WTC11 (cell line): ENCODE measurements at regions not wholly inside any gene's neighbourhood (a gene's known extent, or its start where the extent isn't known, plus 50 kb on each side); places are given as distances from the start of the nearest gene placed in this dataset.

Experiments used
- ATAC-seq: fragments of 200-7000 bp; cut with Tn5 transposase; 2 replicates; pipeline ENCODE4 v1.10.0; 2021; ENCODE audit warnings: mild to moderate bottlenecking, moderate library complexity
- CTCF ChIA-PET: fragments of 300-600 bp; sonication (Branson Sonifier 250); formaldehyde crosslinking; loops from one replicate; lab custom pipeline; 2021; ENCODE audit warnings: antibody characterized with exemption; lab: Charles Lee
- POLR2A ChIA-PET: fragments of 350-600 bp; sonication (Branson Sonifier 250); formaldehyde crosslinking; loops from one replicate; lab custom pipeline; 2021; ENCODE audit warnings: antibody characterized with exemption; lab: Charles Lee
- DNase-seq: peaks from one replicate; pipeline ENCODE4 v3.0.0; 2021; ENCODE audit warnings: low spot score
- H3K27ac Mint-ChIP-seq: 2 replicates; pipeline ENCODE4 v1.8.0; 2021; ENCODE audit warnings: mixed read lengths
- H3K27me3 Mint-ChIP-seq: 2 replicates; pipeline ENCODE4 v1.8.0; 2021; ENCODE audit warnings: low read depth, mild to moderate bottlenecking, moderate library complexity, mixed read lengths
- H3K36me3 Mint-ChIP-seq: 2 replicates; pipeline ENCODE4 v1.8.0; 2021; ENCODE audit warnings: mixed read lengths
- H3K4me1 Mint-ChIP-seq: 2 replicates; pipeline ENCODE4 v1.8.0; 2022; ENCODE audit warnings: mixed read lengths
- H3K4me3 Mint-ChIP-seq: 2 replicates; pipeline ENCODE4 v1.8.0; 2021; ENCODE audit warnings: mild to moderate bottlenecking, moderate library complexity, mixed read lengths
- H3K9me3 Mint-ChIP-seq: 2 replicates; pipeline ENCODE4 v1.8.0; 2021; ENCODE audit warnings: mixed read lengths
- ELF4 ChIP-seq: sonication (generic); formaldehyde crosslinking; IDR thresholded peaks from 2 replicates; pipeline ENCODE4 v1.8.1; 2022; ENCODE audit warnings: low read depth, mild to moderate bottlenecking, moderate library complexity, missing genetic modification reagents
- GTF2I ChIP-seq: fragments of 250-450 bp; sonication (Bioruptor Pico); conservative IDR thresholded peaks from 2 replicates; pipeline ENCODE4 v1.4.0; 2021; ENCODE audit warnings: mild to moderate bottlenecking
- JUN ChIP-seq: sonication (generic); formaldehyde crosslinking; IDR thresholded peaks from 2 replicates; pipeline ENCODE4 v1.8.0; 2023; ENCODE audit warnings: mild to moderate bottlenecking, missing genetic modification reagents
- MXD4 ChIP-seq: fragments of 250-450 bp; sonication (Bioruptor Pico); IDR thresholded peaks from 2 replicates; pipeline ENCODE4 v1.8.0; 2021; ENCODE audit warnings: mild to moderate bottlenecking, moderate library complexity, borderline replicate concordance
- NFYB ChIP-seq: sonication (generic); formaldehyde crosslinking; conservative IDR thresholded peaks from 2 replicates; pipeline ENCODE4 v1.8.0; 2022; ENCODE audit warnings: low read depth, missing genetic modification reagents
- SMAD4 ChIP-seq: sonication (generic); formaldehyde crosslinking; IDR thresholded peaks from 2 replicates; pipeline ENCODE4 v1.8.0; 2022; ENCODE audit warnings: mild to moderate bottlenecking, missing genetic modification reagents
- ZNF396 ChIP-seq: fragments of 250-450 bp; sonication (Bioruptor Pico); IDR thresholded peaks from 2 replicates; pipeline ENCODE4 v1.8.0; 2021; ENCODE audit warnings: mild to moderate bottlenecking, moderate library complexity, borderline replicate concordance
- TF ChIP-seq, protein P1 (sequence below): sonication (generic); formaldehyde crosslinking; IDR thresholded peaks from 2 replicates; pipeline ENCODE4 v1.8.0; 2022; ENCODE audit warnings: mild to moderate bottlenecking, missing genetic modification reagents
- TF ChIP-seq, protein P2 (sequence below): sonication (generic); formaldehyde crosslinking; IDR thresholded peaks from 2 replicates; pipeline ENCODE4 v1.8.0; 2023; ENCODE audit warnings: missing genetic modification reagents
- TF ChIP-seq, protein P3 (sequence below): fragments of 250-450 bp; sonication (Bioruptor Pico); IDR thresholded peaks from 2 replicates; pipeline ENCODE4 v2.1.2; 2022; ENCODE audit warnings: mild to moderate bottlenecking, moderate library complexity
- TF ChIP-seq, protein P4 (sequence below): sonication (generic); formaldehyde crosslinking; IDR thresholded peaks from 2 replicates; pipeline ENCODE4 v1.8.0; 2023; ENCODE audit warnings: mild to moderate bottlenecking, missing genetic modification reagents
- TF ChIP-seq, protein P5 (sequence below): sonication (generic); formaldehyde crosslinking; IDR thresholded peaks from 2 replicates; pipeline ENCODE4 v1.8.1; 2022; ENCODE audit warnings: mild to moderate bottlenecking, missing genetic modification reagents, moderate library complexity, borderline replicate concordance
- TF ChIP-seq, protein P6 (sequence below): fragments of 250-450 bp; sonication (Bioruptor Pico); IDR thresholded peaks from 2 replicates; pipeline ENCODE4 v1.9.0; 2021; ENCODE audit warnings: mild to moderate bottlenecking

DNA sequence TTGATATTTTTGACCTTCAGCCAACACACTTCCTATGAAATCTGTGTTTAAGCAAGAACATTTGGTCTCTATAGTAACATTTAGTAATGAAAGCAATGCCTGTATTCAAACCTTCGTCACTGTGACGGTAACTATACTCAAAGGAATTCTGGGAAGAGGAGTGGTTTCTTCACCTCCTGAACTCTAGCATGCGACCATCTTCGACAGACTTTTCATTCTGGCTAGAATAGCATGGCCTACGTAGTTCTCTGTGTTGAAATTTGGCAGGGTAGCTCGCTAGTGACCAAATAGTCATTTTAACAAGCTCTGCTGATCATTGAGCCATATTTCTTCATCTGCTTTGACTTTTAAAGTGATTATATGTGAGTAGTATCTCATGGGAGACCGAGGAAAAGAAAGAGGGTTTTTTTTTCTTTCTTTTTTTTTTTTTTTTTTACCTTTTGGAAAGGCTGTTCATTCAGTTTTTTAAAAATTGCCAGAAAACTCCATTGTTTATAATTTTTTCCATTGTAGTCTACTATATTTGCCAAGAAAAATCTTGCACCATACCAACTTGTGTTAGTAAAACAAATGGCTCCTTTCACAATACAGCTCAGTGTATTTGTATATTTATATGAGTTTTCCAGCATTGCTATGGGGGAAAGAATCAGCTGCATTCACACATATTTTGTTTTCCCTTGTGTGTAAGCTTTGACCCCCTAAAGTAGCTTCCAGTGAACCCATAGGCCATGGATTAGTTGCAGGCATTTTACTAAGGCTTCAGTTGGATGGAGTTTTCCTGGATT lies 166.8 kb downstream of the NNT start:
- ChIA-PET CTCF (no interaction called here), POLR2A (no interaction called here)
- H3K4me1 Mint-ChIP-seq = peaks cover 32% of the 10 kb centered on the region
- DNase-seq (no peak), ATAC-seq (no peak)
- H3K27ac Mint-ChIP-seq = no peak overlapping the region
- no peak overlapping the region for H3K4me3 Mint-ChIP-seq
- no peaks in the 10 kb centered on the region for H3K36me3 Mint-ChIP-seq
- no peaks in the 10 kb centered on the region; the same call in 1 of the 2 replicates for H3K9me3 Mint-ChIP-seq
- H3K27me3 Mint-ChIP-seq = no peaks in the 10 kb centered on the region; the same call in 1 of the 2 replicates
- TF ChIP-seq, protein P1, sequence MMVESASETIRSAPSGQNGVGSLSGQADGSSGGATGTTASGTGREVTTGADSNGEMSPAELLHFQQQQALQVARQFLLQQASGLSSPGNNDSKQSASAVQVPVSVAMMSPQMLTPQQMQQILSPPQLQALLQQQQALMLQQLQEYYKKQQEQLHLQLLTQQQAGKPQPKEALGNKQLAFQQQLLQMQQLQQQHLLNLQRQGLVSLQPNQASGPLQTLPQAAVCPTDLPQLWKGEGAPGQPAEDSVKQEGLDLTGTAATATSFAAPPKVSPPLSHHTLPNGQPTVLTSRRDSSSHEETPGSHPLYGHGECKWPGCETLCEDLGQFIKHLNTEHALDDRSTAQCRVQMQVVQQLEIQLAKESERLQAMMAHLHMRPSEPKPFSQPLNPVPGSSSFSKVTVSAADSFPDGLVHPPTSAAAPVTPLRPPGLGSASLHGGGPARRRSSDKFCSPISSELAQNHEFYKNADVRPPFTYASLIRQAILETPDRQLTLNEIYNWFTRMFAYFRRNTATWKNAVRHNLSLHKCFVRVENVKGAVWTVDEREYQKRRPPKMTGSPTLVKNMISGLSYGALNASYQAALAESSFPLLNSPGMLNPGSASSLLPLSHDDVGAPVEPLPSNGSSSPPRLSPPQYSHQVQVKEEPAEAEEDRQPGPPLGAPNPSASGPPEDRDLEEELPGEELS = no peak
- TF ChIP-seq JUN (no peak), NFYB (no peak), ZNF396 (no peak), MXD4 (CRISPR knock-in tag) (no peak), SMAD4 (CRISPR knock-in tag) (no peak), ELF4 (CRISPR knock-in tag) (no peak), GTF2I (no peak)
- TF ChIP-seq, protein P2, sequence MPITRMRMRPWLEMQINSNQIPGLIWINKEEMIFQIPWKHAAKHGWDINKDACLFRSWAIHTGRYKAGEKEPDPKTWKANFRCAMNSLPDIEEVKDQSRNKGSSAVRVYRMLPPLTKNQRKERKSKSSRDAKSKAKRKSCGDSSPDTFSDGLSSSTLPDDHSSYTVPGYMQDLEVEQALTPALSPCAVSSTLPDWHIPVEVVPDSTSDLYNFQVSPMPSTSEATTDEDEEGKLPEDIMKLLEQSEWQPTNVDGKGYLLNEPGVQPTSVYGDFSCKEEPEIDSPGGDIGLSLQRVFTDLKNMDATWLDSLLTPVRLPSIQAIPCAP (CRISPR knock-in tag) = no peak
- TF ChIP-seq, protein P3, sequence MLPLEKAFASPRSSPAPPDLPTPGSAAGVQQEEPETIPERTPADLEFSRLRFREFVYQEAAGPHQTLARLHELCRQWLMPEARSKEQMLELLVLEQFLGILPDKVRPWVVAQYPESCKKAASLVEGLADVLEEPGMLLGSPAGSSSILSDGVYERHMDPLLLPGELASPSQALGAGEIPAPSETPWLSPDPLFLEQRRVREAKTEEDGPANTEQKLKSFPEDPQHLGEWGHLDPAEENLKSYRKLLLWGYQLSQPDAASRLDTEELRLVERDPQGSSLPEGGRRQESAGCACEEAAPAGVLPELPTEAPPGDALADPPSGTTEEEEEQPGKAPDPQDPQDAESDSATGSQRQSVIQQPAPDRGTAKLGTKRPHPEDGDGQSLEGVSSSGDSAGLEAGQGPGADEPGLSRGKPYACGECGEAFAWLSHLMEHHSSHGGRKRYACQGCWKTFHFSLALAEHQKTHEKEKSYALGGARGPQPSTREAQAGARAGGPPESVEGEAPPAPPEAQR (CRISPR knock-in tag) = no peak
- TF ChIP-seq, protein P4, sequence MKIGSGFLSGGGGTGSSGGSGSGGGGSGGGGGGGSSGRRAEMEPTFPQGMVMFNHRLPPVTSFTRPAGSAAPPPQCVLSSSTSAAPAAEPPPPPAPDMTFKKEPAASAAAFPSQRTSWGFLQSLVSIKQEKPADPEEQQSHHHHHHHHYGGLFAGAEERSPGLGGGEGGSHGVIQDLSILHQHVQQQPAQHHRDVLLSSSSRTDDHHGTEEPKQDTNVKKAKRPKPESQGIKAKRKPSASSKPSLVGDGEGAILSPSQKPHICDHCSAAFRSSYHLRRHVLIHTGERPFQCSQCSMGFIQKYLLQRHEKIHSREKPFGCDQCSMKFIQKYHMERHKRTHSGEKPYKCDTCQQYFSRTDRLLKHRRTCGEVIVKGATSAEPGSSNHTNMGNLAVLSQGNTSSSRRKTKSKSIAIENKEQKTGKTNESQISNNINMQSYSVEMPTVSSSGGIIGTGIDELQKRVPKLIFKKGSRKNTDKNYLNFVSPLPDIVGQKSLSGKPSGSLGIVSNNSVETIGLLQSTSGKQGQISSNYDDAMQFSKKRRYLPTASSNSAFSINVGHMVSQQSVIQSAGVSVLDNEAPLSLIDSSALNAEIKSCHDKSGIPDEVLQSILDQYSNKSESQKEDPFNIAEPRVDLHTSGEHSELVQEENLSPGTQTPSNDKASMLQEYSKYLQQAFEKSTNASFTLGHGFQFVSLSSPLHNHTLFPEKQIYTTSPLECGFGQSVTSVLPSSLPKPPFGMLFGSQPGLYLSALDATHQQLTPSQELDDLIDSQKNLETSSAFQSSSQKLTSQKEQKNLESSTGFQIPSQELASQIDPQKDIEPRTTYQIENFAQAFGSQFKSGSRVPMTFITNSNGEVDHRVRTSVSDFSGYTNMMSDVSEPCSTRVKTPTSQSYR (CRISPR knock-in tag) = no peak
- TF ChIP-seq, protein P5, sequence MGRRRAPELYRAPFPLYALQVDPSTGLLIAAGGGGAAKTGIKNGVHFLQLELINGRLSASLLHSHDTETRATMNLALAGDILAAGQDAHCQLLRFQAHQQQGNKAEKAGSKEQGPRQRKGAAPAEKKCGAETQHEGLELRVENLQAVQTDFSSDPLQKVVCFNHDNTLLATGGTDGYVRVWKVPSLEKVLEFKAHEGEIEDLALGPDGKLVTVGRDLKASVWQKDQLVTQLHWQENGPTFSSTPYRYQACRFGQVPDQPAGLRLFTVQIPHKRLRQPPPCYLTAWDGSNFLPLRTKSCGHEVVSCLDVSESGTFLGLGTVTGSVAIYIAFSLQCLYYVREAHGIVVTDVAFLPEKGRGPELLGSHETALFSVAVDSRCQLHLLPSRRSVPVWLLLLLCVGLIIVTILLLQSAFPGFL = no peak
- TF ChIP-seq, protein P6, sequence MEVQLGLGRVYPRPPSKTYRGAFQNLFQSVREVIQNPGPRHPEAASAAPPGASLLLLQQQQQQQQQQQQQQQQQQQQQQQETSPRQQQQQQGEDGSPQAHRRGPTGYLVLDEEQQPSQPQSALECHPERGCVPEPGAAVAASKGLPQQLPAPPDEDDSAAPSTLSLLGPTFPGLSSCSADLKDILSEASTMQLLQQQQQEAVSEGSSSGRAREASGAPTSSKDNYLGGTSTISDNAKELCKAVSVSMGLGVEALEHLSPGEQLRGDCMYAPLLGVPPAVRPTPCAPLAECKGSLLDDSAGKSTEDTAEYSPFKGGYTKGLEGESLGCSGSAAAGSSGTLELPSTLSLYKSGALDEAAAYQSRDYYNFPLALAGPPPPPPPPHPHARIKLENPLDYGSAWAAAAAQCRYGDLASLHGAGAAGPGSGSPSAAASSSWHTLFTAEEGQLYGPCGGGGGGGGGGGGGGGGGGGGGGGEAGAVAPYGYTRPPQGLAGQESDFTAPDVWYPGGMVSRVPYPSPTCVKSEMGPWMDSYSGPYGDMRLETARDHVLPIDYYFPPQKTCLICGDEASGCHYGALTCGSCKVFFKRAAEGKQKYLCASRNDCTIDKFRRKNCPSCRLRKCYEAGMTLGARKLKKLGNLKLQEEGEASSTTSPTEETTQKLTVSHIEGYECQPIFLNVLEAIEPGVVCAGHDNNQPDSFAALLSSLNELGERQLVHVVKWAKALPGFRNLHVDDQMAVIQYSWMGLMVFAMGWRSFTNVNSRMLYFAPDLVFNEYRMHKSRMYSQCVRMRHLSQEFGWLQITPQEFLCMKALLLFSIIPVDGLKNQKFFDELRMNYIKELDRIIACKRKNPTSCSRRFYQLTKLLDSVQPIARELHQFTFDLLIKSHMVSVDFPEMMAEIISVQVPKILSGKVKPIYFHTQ (CRISPR knock-in tag) = no peak
